Midbrain (tissue), 1 donor: ENCODE measurements at regions not wholly inside any gene's neighbourhood (a gene's known extent, or its start where the extent isn't known, plus 50 kb on each side); places are given as distances from the start of the nearest gene placed in this dataset.

ENCODE experiments used
- DNase-seq: peaks from one replicate; lab custom pipeline; 2025; lab: John Stamatoyannopoulos, UW

- DNase-seq, result no peak
Measured at GRCh38 chr1:34701326-34702060, 53.4 kb upstream of the GJB5 start.
